UCSD-AML1 (cell line): ENCODE measurements at regions not wholly inside any gene's neighbourhood (a gene's known extent, or its start where the extent isn't known, plus 50 kb on each side); places are given as distances from the start of the nearest gene placed in this dataset.

Experiments
- DNase-seq: peaks from one replicate; lab custom pipeline; 2025; ENCODE audit not compliant: unreplicated experiment; lab: John Stamatoyannopoulos, UW

- DNase-seq: no peak
Measured at GRCh38 chr4:171639540-171639939, 173.7 kb upstream of the GALNTL6 start.

- DNase-seq: no peak
Measured at GRCh38 chr4:171636606-171637005, 176.6 kb upstream of the GALNTL6 start.

GRCh38 chr4:171629737-171630136 lies 183.5 kb upstream of the GALNTL6 start:
- DNase-seq: no peak

- no peak for DNase-seq
Measured at GRCh38 chr4:171629182-171629581, 184.0 kb upstream of the GALNTL6 start.

GRCh38 chr4:171626554-171626953 lies 186.7 kb upstream of the GALNTL6 start:
- no peak for DNase-seq

GRCh38 chr4:171622729-171623128 lies 190.5 kb upstream of the GALNTL6 start:
- DNase-seq: no peak

- no peak for DNase-seq
Measured at GRCh38 chr4:171621646-171622045, 191.6 kb upstream of the GALNTL6 start.

- DNase-seq: no peak
Measured at GRCh38 chr4:171612907-171613306, 200.3 kb upstream of the GALNTL6 start.

- no peak for DNase-seq
Measured at GRCh38 chr4:171602638-171603355, 210.4 kb upstream of the GALNTL6 start.

GRCh38 chr4:171601091-171601490 lies 212.1 kb upstream of the GALNTL6 start:
- no peak for DNase-seq

- no peak for DNase-seq
Measured at GRCh38 chr4:171599628-171600027, 213.6 kb upstream of the GALNTL6 start.

- no peak for DNase-seq
Measured at GRCh38 chr4:171594293-171594692, 218.9 kb upstream of the GALNTL6 start.

- no peak for DNase-seq
Measured at GRCh38 chr4:171590716-171591115, 222.5 kb upstream of the GALNTL6 start.

- no peak for DNase-seq
Measured at GRCh38 chr4:171588764-171589163, 224.4 kb upstream of the GALNTL6 start.

- DNase-seq: no peak
Measured at GRCh38 chr4:171588051-171588545, 225.1 kb upstream of the GALNTL6 start.

GRCh38 chr4:171583790-171584189 lies 229.4 kb upstream of the GALNTL6 start:
- no peak for DNase-seq

GRCh38 chr4:171582961-171583581 lies 230.1 kb upstream of the GALNTL6 start:
- DNase-seq: no peak

- DNase-seq: no peak
Measured at GRCh38 chr4:171573181-171573580, 240.0 kb upstream of the GALNTL6 start.

GRCh38 chr4:171565130-171565788 lies 247.9 kb upstream of the GALNTL6 start:
- DNase-seq: no peak

- no peak for DNase-seq
Measured at GRCh38 chr4:171561419-171561818, 251.8 kb upstream of the GALNTL6 start.

GRCh38 chr4:171553961-171554360 lies 259.2 kb upstream of the GALNTL6 start:
- DNase-seq: no peak

GRCh38 chr4:171542640-171543039 lies 270.6 kb upstream of the GALNTL6 start:
- DNase-seq: no peak
